ENCODE measurements at regions not wholly inside any gene's neighbourhood (a gene's known extent, or its start where the extent isn't known, plus 50 kb on each side); places are given as distances from the start of the nearest gene placed in this dataset.

- TF ChIP-seq CTCF (IDR thresholded peaks at IDR 0.05) (no peak), POLR2AphosphoS5 (IDR thresholded peaks at IDR 0.05) (no peak), POLR2A (IDR thresholded peaks at IDR 0.05) (no peak)
Measured at GRCh38 chr6:106801256-106801655, 171.9 kb downstream of the QRSL1 start.

All from prostate gland (tissue), 2 donors.